ENCODE measurements at regions not wholly inside any gene's neighbourhood (a gene's known extent, or its start where the extent isn't known, plus 50 kb on each side); places are given as distances from the start of the nearest gene placed in this dataset.
"Not testable (repeated sequence)": the region's sequence is repeated elsewhere in the genome, so short reads cannot be mapped to it uniquely, and the experiment has no call there.

GRCh38 chr5:122649080-122649479, 125.8 kb upstream of the SNX2 start:
- Histone ChIP-seq H3K9me3 (ENCODE audit: control insufficient read depth in 2 of 2, insufficient read depth in 1 of 2, low read depth in 1 of 2, low read length in 1 of 2) (no peaks in the 10 kb centered on the region), H3K4me3 (ENCODE audit: low read depth in 1 of 2, low read length in 2 of 2) (no peak overlapping the region), H3K27ac (ENCODE audit: low read depth in 2 of 2, low read length in 1 of 2) (no peak overlapping the region), H3K36me3 (ENCODE audit: control insufficient read depth in 2 of 2, insufficient read depth in 2 of 2, low read length in 1 of 2) (no peaks in the 10 kb centered on the region), H3K4me1 (ENCODE audit: control insufficient read depth in 2 of 2, insufficient read depth in 2 of 2, low read length in 1 of 2) (no peaks in the 10 kb centered on the region), H3K27me3 (ENCODE audit: control insufficient read depth in 1 of 2, insufficient read depth in 2 of 2, low read length in 2 of 2) (no peaks in the 10 kb centered on the region)
- WGBS, 2 donors = 72 to 73% methylated on average over 3 of the region's 3 CpGs

- WGBS, 2 donors = 51 to 53% methylated on average over 3 of the region's 3 CpGs
- no peaks in the 10 kb centered on the region for H3K27me3 ChIP-seq (ENCODE audit: control insufficient read depth in 1 of 2, insufficient read depth in 2 of 2, low read length in 2 of 2)
Measured at GRCh38 chr5:122653087-122654017, 121.5 kb upstream of the SNX2 start.

GRCh38 chr5:122656160-122656559, 118.7 kb upstream of the SNX2 start:
- Histone ChIP-seq H3K4me1 (ENCODE audit: control insufficient read depth in 2 of 2, insufficient read depth in 2 of 2, low read length in 1 of 2) (no peaks in the 10 kb centered on the region), H3K27ac (ENCODE audit: low read depth in 2 of 2, low read length in 1 of 2) (no peak overlapping the region), H3K27me3 (ENCODE audit: control insufficient read depth in 1 of 2, insufficient read depth in 2 of 2, low read length in 2 of 2) (no peaks in the 10 kb centered on the region), H3K36me3 (ENCODE audit: control insufficient read depth in 2 of 2, insufficient read depth in 2 of 2, low read length in 1 of 2) (no peaks in the 10 kb centered on the region), H3K4me3 (ENCODE audit: low read depth in 1 of 2, low read length in 2 of 2) (no peak overlapping the region), H3K9me3 (ENCODE audit: control insufficient read depth in 2 of 2, insufficient read depth in 1 of 2, low read depth in 1 of 2, low read length in 1 of 2) (no peaks in the 10 kb centered on the region)
- 37 to 54% methylated on average over 4 of the region's 4 CpGs for WGBS, 2 donors

More at GRCh38 chr5:122653087-122654017, 121.5 kb upstream of the SNX2 start:
- Histone ChIP-seq H3K36me3 (ENCODE audit: control insufficient read depth in 2 of 2, insufficient read depth in 2 of 2, low read length in 1 of 2) (no peaks in the 10 kb centered on the region), H3K9me3 (ENCODE audit: control insufficient read depth in 2 of 2, insufficient read depth in 1 of 2, low read depth in 1 of 2, low read length in 1 of 2) (no peaks in the 10 kb centered on the region), H3K4me1 (ENCODE audit: control insufficient read depth in 2 of 2, insufficient read depth in 2 of 2, low read length in 1 of 2) (no peaks in the 10 kb centered on the region), H3K4me3 (ENCODE audit: low read depth in 1 of 2, low read length in 2 of 2) (no peak overlapping the region), H3K27ac (ENCODE audit: low read depth in 2 of 2, low read length in 1 of 2) (no peak overlapping the region)

GRCh38 chr5:122656577-122656976, 118.3 kb upstream of the SNX2 start:
- H3K9me3 ChIP-seq (ENCODE audit: control insufficient read depth in 2 of 2, insufficient read depth in 1 of 2, low read depth in 1 of 2, low read length in 1 of 2) = no peaks in the 10 kb centered on the region
- WGBS, 2 donors = 86 to 98% methylated on average over 1 of the region's 1 CpG
- no peak overlapping the region for H3K4me3 ChIP-seq (ENCODE audit: low read depth in 1 of 2, low read length in 2 of 2)
- H3K27ac ChIP-seq (ENCODE audit: low read depth in 2 of 2, low read length in 1 of 2) = no peak overlapping the region
- H3K4me1 ChIP-seq (ENCODE audit: control insufficient read depth in 2 of 2, insufficient read depth in 2 of 2, low read length in 1 of 2) = no peaks in the 10 kb centered on the region
- H3K27me3 ChIP-seq (ENCODE audit: control insufficient read depth in 1 of 2, insufficient read depth in 2 of 2, low read length in 2 of 2) = no peaks in the 10 kb centered on the region
- no peaks in the 10 kb centered on the region for H3K36me3 ChIP-seq (ENCODE audit: control insufficient read depth in 2 of 2, insufficient read depth in 2 of 2, low read length in 1 of 2)

- no peaks in the 10 kb centered on the region for H3K36me3 ChIP-seq (ENCODE audit: control insufficient read depth in 2 of 2, insufficient read depth in 2 of 2, low read length in 1 of 2)
- 62 to 74% methylated on average over 1 of the region's 1 CpG for WGBS, 2 donors
- H3K27ac ChIP-seq (ENCODE audit: low read depth in 2 of 2, low read length in 1 of 2) = no peak overlapping the region
- no peaks in the 10 kb centered on the region for H3K9me3 ChIP-seq (ENCODE audit: control insufficient read depth in 2 of 2, insufficient read depth in 1 of 2, low read depth in 1 of 2, low read length in 1 of 2)
- no peaks in the 10 kb centered on the region for H3K27me3 ChIP-seq (ENCODE audit: control insufficient read depth in 1 of 2, insufficient read depth in 2 of 2, low read length in 2 of 2)
- no peak overlapping the region for H3K4me3 ChIP-seq (ENCODE audit: low read depth in 1 of 2, low read length in 2 of 2)
- H3K4me1 ChIP-seq (ENCODE audit: control insufficient read depth in 2 of 2, insufficient read depth in 2 of 2, low read length in 1 of 2) = no peaks in the 10 kb centered on the region
Measured at GRCh38 chr5:122661496-122662180, 113.2 kb upstream of the SNX2 start.

GRCh38 chr5:122665051-122665450, 109.8 kb upstream of the SNX2 start:
- Histone ChIP-seq H3K27me3 (ENCODE audit: control insufficient read depth in 1 of 2, insufficient read depth in 2 of 2, low read length in 2 of 2) (no peaks in the 10 kb centered on the region), H3K36me3 (ENCODE audit: control insufficient read depth in 2 of 2, insufficient read depth in 2 of 2, low read length in 1 of 2) (no peaks in the 10 kb centered on the region), H3K4me1 (ENCODE audit: control insufficient read depth in 2 of 2, insufficient read depth in 2 of 2, low read length in 1 of 2) (no peaks in the 10 kb centered on the region), H3K27ac (ENCODE audit: low read depth in 2 of 2, low read length in 1 of 2) (no peak overlapping the region), H3K9me3 (ENCODE audit: control insufficient read depth in 2 of 2, insufficient read depth in 1 of 2, low read depth in 1 of 2, low read length in 1 of 2) (no peaks in the 10 kb centered on the region), H3K4me3 (ENCODE audit: low read depth in 1 of 2, low read length in 2 of 2) (no peak overlapping the region)

GRCh38 chr5:122668552-122668951, 106.3 kb upstream of the SNX2 start:
- H3K4me3 ChIP-seq (ENCODE audit: low read depth in 1 of 2, low read length in 2 of 2) = no peak overlapping the region
- H3K4me1 ChIP-seq (ENCODE audit: control insufficient read depth in 2 of 2, insufficient read depth in 2 of 2, low read length in 1 of 2) = no peaks in the 10 kb centered on the region
- H3K36me3 ChIP-seq (ENCODE audit: control insufficient read depth in 2 of 2, insufficient read depth in 2 of 2, low read length in 1 of 2) = no peaks in the 10 kb centered on the region
- WGBS, 2 donors = 44 to 46% methylated on average over 2 of the region's 2 CpGs
- H3K27ac ChIP-seq (ENCODE audit: low read depth in 2 of 2, low read length in 1 of 2) = no peak overlapping the region
- no peaks in the 10 kb centered on the region for H3K27me3 ChIP-seq (ENCODE audit: control insufficient read depth in 1 of 2, insufficient read depth in 2 of 2, low read length in 2 of 2)
- H3K9me3 ChIP-seq (ENCODE audit: control insufficient read depth in 2 of 2, insufficient read depth in 1 of 2, low read depth in 1 of 2, low read length in 1 of 2) = no peaks in the 10 kb centered on the region

GRCh38 chr5:122669709-122670108, 105.2 kb upstream of the SNX2 start:
- WGBS, 2 donors = 50 to 75% methylated on average over 1 of the region's 1 CpG
- not testable (repeated sequence) for H3K4me3 ChIP-seq (ENCODE audit: low read depth in 1 of 2, low read length in 2 of 2); H3K27ac ChIP-seq (ENCODE audit: low read depth in 2 of 2, low read length in 1 of 2); H3K27me3 ChIP-seq (ENCODE audit: control insufficient read depth in 1 of 2, insufficient read depth in 2 of 2, low read length in 2 of 2); H3K9me3 ChIP-seq (ENCODE audit: control insufficient read depth in 2 of 2, insufficient read depth in 1 of 2, low read depth in 1 of 2, low read length in 1 of 2); H3K4me1 ChIP-seq (ENCODE audit: control insufficient read depth in 2 of 2, insufficient read depth in 2 of 2, low read length in 1 of 2); H3K36me3 ChIP-seq (ENCODE audit: control insufficient read depth in 2 of 2, insufficient read depth in 2 of 2, low read length in 1 of 2)

GRCh38 chr5:122673343-122673742, 101.5 kb upstream of the SNX2 start:
- 85 to 88% methylated on average over 3 of the region's 3 CpGs for WGBS, 2 donors
- H3K4me3 ChIP-seq (ENCODE audit: low read depth in 1 of 2, low read length in 2 of 2) = no peak overlapping the region

More at GRCh38 chr5:122673343-122673742, 101.5 kb upstream of the SNX2 start:
- no peaks in the 10 kb centered on the region for H3K36me3 ChIP-seq (ENCODE audit: control insufficient read depth in 2 of 2, insufficient read depth in 2 of 2, low read length in 1 of 2)
- H3K9me3 ChIP-seq (ENCODE audit: control insufficient read depth in 2 of 2, insufficient read depth in 1 of 2, low read depth in 1 of 2, low read length in 1 of 2) = no peaks in the 10 kb centered on the region
- no peaks in the 10 kb centered on the region for H3K4me1 ChIP-seq (ENCODE audit: control insufficient read depth in 2 of 2, insufficient read depth in 2 of 2, low read length in 1 of 2)
- H3K27me3 ChIP-seq (ENCODE audit: control insufficient read depth in 1 of 2, insufficient read depth in 2 of 2, low read length in 2 of 2) = no peaks in the 10 kb centered on the region
- H3K27ac ChIP-seq (ENCODE audit: low read depth in 2 of 2, low read length in 1 of 2) = no peak overlapping the region
